Testis (tissue), 2 donors: ENCODE measurements at regions not wholly inside any gene's neighbourhood (a gene's known extent, or its start where the extent isn't known, plus 50 kb on each side); places are given as distances from the start of the nearest gene placed in this dataset.

Experiments used
- CTCF ChIP-seq, 3 experiments: fragments of 450-650 bp in 2 of 3; fragments of 200-600 bp in 1 of 3; sonication (generic) in 1 of 3; IDR thresholded peaks; one replicate each; pipeline ENCODE4 v1.5.1; 2016 to 2019; ENCODE audit warnings: antibody characterized with exemption in 3 of 3, mild to moderate bottlenecking in 2 of 3, moderate library complexity in 1 of 3
- POLR2A ChIP-seq: fragments of 450-650 bp; IDR thresholded peaks from one replicate; pipeline ENCODE4 v1.6.1; 2017; ENCODE audit warnings: antibody characterized with exemption, mild to moderate bottlenecking, moderate library complexity

DNA sequence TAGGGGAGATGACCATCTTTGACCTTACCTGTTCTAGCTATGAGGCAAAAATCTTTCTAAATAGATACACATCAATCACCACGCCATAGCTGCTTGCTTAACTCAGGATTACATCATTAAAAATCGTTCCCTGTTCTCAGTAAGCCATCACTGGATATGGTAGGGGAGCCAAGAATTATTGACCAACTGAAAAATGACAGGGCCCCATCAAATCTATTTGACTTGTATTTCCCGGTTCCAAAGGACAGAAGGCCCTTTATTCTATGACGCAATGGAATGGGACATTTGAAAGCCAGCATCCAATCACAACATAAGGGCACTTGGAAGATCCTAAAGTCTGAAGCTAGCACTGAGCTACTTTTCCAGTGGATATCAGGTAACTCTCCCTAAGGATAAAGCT, 75.6 kb upstream of the NOCT start:
- TF ChIP-seq POLR2A = no peak
- TF ChIP-seq CTCF (IDR thresholded peaks at IDR 0.05) = no peak
